ENCODE measurements at regions not wholly inside any gene's neighbourhood (a gene's known extent, or its start where the extent isn't known, plus 50 kb on each side); places are given as distances from the start of the nearest gene placed in this dataset.

GRCh38 chr6:23783901-23784300 is 342.1 kb upstream of the NRSN1 start:
- POLR2A ChIA-PET = no interaction called here

GRCh38 chr6:23784301-23784919 is 341.6 kb upstream of the NRSN1 start:
- Histone ChIP-seq H3K79me2 (ENCODE audit: control insufficient read depth, insufficient read depth, low read length) (no peaks in the 10 kb centered on the region), H3K9me1 (replicated peaks; ENCODE audit: control insufficient read depth, extremely low read depth, insufficient read depth, low read length) (no peaks in the 10 kb centered on the region), H3K4me1 (ENCODE audit: control insufficient read depth, extremely low read depth, insufficient read depth, low read length) (no peaks in the 10 kb centered on the region), H3K4me3 (replicated peaks in 1 of 3; ENCODE audit: insufficient read depth in 1 of 3, low read depth in 1 of 3, low read length in 3 of 3) (no peak overlapping the region), H3K36me3 (ENCODE audit: control insufficient read depth in 2 of 2, extremely low read depth in 1 of 2, insufficient read depth in 2 of 2, low read length in 2 of 2) (no peaks in the 10 kb centered on the region), H3K27me3 (ENCODE audit: control insufficient read depth in 2 of 2, insufficient read depth in 2 of 2, low read length in 2 of 2) (no peaks in the 10 kb centered on the region), H2AFZ (ENCODE audit: low read depth, low read length) (no peak overlapping the region), H3K4me2 (ENCODE audit: insufficient read depth, low read length) (no peak overlapping the region), H4K20me1 (replicated peaks; ENCODE audit: control insufficient read depth, extremely low read depth, insufficient read depth, low read length) (no peaks in the 10 kb centered on the region), H3K9ac (replicated peaks; ENCODE audit: extremely low read depth, insufficient read depth, low read length) (no peak overlapping the region), H3K27ac (ENCODE audit: insufficient read depth, low read depth, low read length) (no peak overlapping the region), H3K9me3 (replicated peaks; ENCODE audit: control insufficient read depth, insufficient read depth, low read length) (peaks cover 3% of the 10 kb centered on the region)
- no TSS peak for BruUV-seq (replicated peaks)
- DNase-seq (ENCODE audit: low read depth, low spot score) (no peak), FAIRE-seq (no peak)
- POLR2A ChIA-PET = no interaction called here
- TF ChIP-seq MYC (IDR thresholded peaks at IDR 0.05; ENCODE audit: low read depth, low read length) (no peak), GATA2 (IDR thresholded peaks at IDR 0.05; ENCODE audit: insufficient read depth, insufficient read length, low read depth, low read length) (no peak), MAX (IDR thresholded peaks at IDR 0.05; ENCODE audit: insufficient read depth, insufficient read length) (no peak), EZH2 (IDR thresholded peaks at IDR 0.05; ENCODE audit: borderline replicate concordance, low read depth, low read length, severe bottlenecking) (no peak), CTCF (IDR thresholded peaks at IDR 0.05; ENCODE audit: extremely low read depth in 1 of 2, insufficient read depth in 1 of 2, low read depth in 1 of 2, low read length in 2 of 2) (no peak), FOS (IDR thresholded peaks at IDR 0.05; ENCODE audit: borderline replicate concordance, insufficient read depth, low read length) (no peak), JUN (IDR thresholded peaks at IDR 0.05; ENCODE audit: borderline replicate concordance, insufficient read depth, insufficient read length, low read depth) (no peak), POLR2AphosphoS5 (IDR thresholded peaks at IDR 0.05; ENCODE audit: insufficient read depth, low read depth, low read length) (no peak), POLR2A (IDR thresholded peaks at IDR 0.05; ENCODE audit: low read depth, low read length) (no peak)
- intact Hi-C loops (cut with micrococcal nuclease) (no loop called here), dilution Hi-C loops (cut with MboI; ENCODE audit: extremely low pct_ligation_motif_present, low sequenced_read_pairs) (no loop called here)
- CTCF ChIA-PET = no interaction called here

More at GRCh38 chr6:23783901-23784300, 342.1 kb upstream of the NRSN1 start:
- no peak overlapping the region for H2AFZ ChIP-seq (ENCODE audit: low read depth, low read length)
- intact Hi-C loops (cut with micrococcal nuclease) (no loop called here), dilution Hi-C loops (cut with MboI; ENCODE audit: extremely low pct_ligation_motif_present, low sequenced_read_pairs) (no loop called here)
- H3K79me2 ChIP-seq (ENCODE audit: control insufficient read depth, insufficient read depth, low read length) = no peaks in the 10 kb centered on the region
- no peaks in the 10 kb centered on the region for H4K20me1 ChIP-seq (replicated peaks; ENCODE audit: control insufficient read depth, extremely low read depth, insufficient read depth, low read length)
- no peaks in the 10 kb centered on the region for H3K4me1 ChIP-seq (ENCODE audit: control insufficient read depth, extremely low read depth, insufficient read depth, low read length)
- no peak overlapping the region for H3K9ac ChIP-seq (replicated peaks; ENCODE audit: extremely low read depth, insufficient read depth, low read length)
- no peaks in the 10 kb centered on the region for H3K36me3 ChIP-seq (ENCODE audit: control insufficient read depth in 2 of 2, extremely low read depth in 1 of 2, insufficient read depth in 2 of 2, low read length in 2 of 2)
- DNase-seq (ENCODE audit: low read depth, low spot score) (no peak), FAIRE-seq (no peak)
- TF ChIP-seq FOS (IDR thresholded peaks at IDR 0.05; ENCODE audit: borderline replicate concordance, insufficient read depth, low read length) = no peak
- no peak for TF ChIP-seq GATA2 (IDR thresholded peaks at IDR 0.05; ENCODE audit: insufficient read depth, insufficient read length, low read depth, low read length)
- no peak for TF ChIP-seq EZH2 (IDR thresholded peaks at IDR 0.05; ENCODE audit: borderline replicate concordance, low read depth, low read length, severe bottlenecking)
- no peak for TF ChIP-seq POLR2AphosphoS5 (IDR thresholded peaks at IDR 0.05; ENCODE audit: insufficient read depth, low read depth, low read length)
- no peak for TF ChIP-seq MYC (IDR thresholded peaks at IDR 0.05; ENCODE audit: low read depth, low read length)
- CTCF ChIA-PET = no interaction called here
- no peak overlapping the region for H3K4me2 ChIP-seq (ENCODE audit: insufficient read depth, low read length)
- no TSS peak for BruUV-seq (replicated peaks)
- H3K9me3 ChIP-seq (replicated peaks; ENCODE audit: control insufficient read depth, insufficient read depth, low read length) = peaks cover 3% of the 10 kb centered on the region
- H3K27me3 ChIP-seq (ENCODE audit: control insufficient read depth in 2 of 2, insufficient read depth in 2 of 2, low read length in 2 of 2) = no peaks in the 10 kb centered on the region
- no peak overlapping the region for H3K4me3 ChIP-seq (replicated peaks in 1 of 3; ENCODE audit: insufficient read depth in 1 of 3, low read depth in 1 of 3, low read length in 3 of 3)
- H3K27ac ChIP-seq (ENCODE audit: insufficient read depth, low read depth, low read length) = no peak overlapping the region
- H3K9me1 ChIP-seq (replicated peaks; ENCODE audit: control insufficient read depth, extremely low read depth, insufficient read depth, low read length) = no peaks in the 10 kb centered on the region
